ENCODE measurements at regions not wholly inside any gene's neighbourhood (a gene's known extent, or its start where the extent isn't known, plus 50 kb on each side); places are given as distances from the start of the nearest gene placed in this dataset.

- no peak for DNase-seq (ENCODE audit: low spot score)
These were observed 69.4 kb upstream of the STXBP5L start for GRCh38 chr3:120838441-120839091.

- DNase-seq (ENCODE audit: low spot score), result no peak
These were observed 68.9 kb upstream of the STXBP5L start for GRCh38 chr3:120839120-120839519.

GRCh38 chr3:120841264-120841663, 66.7 kb upstream of the STXBP5L start:
- DNase-seq (ENCODE audit: low spot score), result no peak

- no peak for DNase-seq (ENCODE audit: low spot score)
These were observed 61.9 kb upstream of the STXBP5L start for GRCh38 chr3:120846073-120846472.

GRCh38 chr3:120848503-120848902, 59.5 kb upstream of the STXBP5L start:
- no peak for DNase-seq (ENCODE audit: low spot score)

GRCh38 chr3:120850381-120851295, 57.4 kb upstream of the STXBP5L start:
- no peak for DNase-seq (ENCODE audit: low spot score)

- no peak for DNase-seq (ENCODE audit: low spot score)
These were observed 55.6 kb upstream of the STXBP5L start for GRCh38 chr3:120852412-120852811.

GRCh38 chr3:120853416-120853815, 54.6 kb upstream of the STXBP5L start:
- DNase-seq (ENCODE audit: low spot score), result no peak

- DNase-seq (ENCODE audit: low spot score), result no peak
These were observed 53.0 kb upstream of the STXBP5L start for GRCh38 chr3:120854908-120855526.

- peak; percentile 76 for DNase-seq (ENCODE audit: low spot score)
These were observed 52.2 kb upstream of the STXBP5L start for GRCh38 chr3:120855665-120856437.

Data from AG08396 (cell line).